ENCODE measurements at regions not wholly inside any gene's neighbourhood (a gene's known extent, or its start where the extent isn't known, plus 50 kb on each side); places are given as distances from the start of the nearest gene placed in this dataset.
"Not testable (repeated sequence)": the region's sequence is repeated elsewhere in the genome, so short reads cannot be mapped to it uniquely, and the experiment has no call there.

DNA sequence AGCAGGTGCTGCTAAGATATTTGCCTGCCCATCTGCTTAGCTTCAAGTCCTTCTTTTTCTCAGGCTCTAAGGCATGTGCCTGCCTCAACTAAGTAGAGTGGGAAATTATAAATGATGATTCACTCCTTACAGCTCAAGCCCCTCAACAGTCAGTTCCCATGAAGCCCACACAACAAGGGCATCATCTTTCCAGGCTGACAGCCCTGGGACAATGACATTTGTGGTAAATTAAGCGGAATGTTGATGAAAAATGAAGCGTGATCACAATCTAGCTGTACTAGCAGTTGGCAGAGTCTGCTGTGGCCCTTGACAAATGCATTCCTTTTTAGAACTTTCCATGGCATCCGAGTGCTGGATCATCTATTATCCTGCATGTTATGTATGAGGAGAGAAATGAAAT is 548.6 kb downstream of the KIF4B start:
- no peak for DNase-seq (ENCODE audit: low read depth, low spot score)
- no peak overlapping the region for H3K4me3 ChIP-seq (ENCODE audit: low read depth, low read length)
- in situ Hi-C loops (cut with HindIII; ENCODE audit: low sequenced_read_pairs) = no loop called here
- TF ChIP-seq, protein P1, sequence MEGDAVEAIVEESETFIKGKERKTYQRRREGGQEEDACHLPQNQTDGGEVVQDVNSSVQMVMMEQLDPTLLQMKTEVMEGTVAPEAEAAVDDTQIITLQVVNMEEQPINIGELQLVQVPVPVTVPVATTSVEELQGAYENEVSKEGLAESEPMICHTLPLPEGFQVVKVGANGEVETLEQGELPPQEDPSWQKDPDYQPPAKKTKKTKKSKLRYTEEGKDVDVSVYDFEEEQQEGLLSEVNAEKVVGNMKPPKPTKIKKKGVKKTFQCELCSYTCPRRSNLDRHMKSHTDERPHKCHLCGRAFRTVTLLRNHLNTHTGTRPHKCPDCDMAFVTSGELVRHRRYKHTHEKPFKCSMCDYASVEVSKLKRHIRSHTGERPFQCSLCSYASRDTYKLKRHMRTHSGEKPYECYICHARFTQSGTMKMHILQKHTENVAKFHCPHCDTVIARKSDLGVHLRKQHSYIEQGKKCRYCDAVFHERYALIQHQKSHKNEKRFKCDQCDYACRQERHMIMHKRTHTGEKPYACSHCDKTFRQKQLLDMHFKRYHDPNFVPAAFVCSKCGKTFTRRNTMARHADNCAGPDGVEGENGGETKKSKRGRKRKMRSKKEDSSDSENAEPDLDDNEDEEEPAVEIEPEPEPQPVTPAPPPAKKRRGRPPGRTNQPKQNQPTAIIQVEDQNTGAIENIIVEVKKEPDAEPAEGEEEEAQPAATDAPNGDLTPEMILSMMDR (IDR thresholded peaks at IDR 0.05; ENCODE audit: low read depth, low read length) = no peak

DNA sequence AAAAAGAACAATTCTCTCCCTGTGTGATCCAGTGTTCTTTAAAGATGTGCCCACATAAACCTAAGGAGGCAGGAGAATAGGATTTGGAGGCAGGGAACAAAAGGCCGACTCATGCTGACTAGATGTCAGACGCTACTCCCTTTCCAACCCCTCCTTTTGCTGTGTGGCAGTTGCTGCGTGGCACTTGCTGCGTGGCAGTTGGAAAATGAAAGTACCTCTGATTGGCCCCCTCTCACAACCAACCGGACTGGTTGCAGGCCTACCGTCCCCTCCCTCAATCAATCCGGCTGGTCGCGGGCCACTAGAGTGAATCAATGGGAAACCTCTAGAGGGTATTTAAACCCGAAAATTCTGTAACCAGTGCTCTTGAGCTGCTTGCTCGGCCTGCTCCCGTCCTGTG is 551.0 kb downstream of the KIF4B start:
- DNase-seq (ENCODE audit: low read depth, low spot score) = no peak
- in situ Hi-C loops (cut with HindIII; ENCODE audit: low sequenced_read_pairs) = no loop called here
- TF ChIP-seq, protein P1 (IDR thresholded peaks at IDR 0.05; ENCODE audit: low read depth, low read length) = no peak
- no peak overlapping the region for H3K4me3 ChIP-seq (ENCODE audit: low read depth, low read length)

DNA sequence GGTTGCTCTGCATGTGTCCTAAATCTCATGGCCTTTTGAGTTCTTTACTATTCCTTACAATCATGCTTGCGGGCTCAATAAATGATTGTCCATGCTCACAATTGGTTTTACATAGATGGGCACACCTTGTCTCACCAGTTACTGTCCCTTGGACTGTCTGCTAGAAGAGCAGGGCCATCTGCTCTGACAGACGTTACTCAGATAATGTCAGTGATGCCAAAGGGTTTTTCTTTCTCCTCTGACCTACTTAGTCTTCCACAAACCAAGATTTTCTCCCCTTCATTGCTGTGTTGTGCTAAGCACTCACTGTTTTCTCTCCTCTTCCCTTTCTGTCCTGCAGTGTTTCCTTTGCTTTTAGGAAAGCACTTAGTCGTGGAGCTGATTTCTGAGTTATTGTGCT is 562.3 kb downstream of the KIF4B start:
- TF ChIP-seq, protein P1 (IDR thresholded peaks at IDR 0.05; ENCODE audit: low read depth, low read length) = no peak

DNA sequence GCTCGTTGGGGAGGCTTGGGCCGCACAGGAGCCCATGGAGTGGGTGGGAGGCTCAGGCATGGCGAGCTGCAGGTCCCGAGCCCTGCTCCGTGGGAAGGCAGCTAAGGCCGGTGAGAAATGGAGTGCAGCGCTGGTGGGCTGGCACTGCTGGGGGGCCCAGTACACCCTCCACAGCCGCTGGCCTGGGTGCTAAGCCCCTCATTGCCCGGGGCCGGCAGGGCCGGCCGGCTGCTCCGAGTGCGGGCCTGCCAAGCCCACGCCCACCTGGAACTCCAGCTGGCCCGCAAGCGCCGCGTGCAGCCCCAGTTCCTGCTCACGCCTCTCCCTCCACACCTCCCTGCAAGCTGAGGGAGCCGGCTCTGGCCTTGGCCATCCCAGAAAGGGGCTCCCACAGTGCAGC is 573.3 kb downstream of the KIF4B start:
- H3K4me3 ChIP-seq (ENCODE audit: low read depth, low read length); DNase-seq (ENCODE audit: low read depth, low spot score); in situ Hi-C loops (cut with HindIII; ENCODE audit: low sequenced_read_pairs): not testable (repeated sequence)

More for the DNA sequence above, 562.3 kb downstream of the KIF4B start:
- H3K4me3 ChIP-seq (ENCODE audit: low read depth, low read length) = no peak overlapping the region
- no peak for DNase-seq (ENCODE audit: low read depth, low spot score)
- in situ Hi-C loops (cut with HindIII; ENCODE audit: low sequenced_read_pairs) = no loop called here

DNA sequence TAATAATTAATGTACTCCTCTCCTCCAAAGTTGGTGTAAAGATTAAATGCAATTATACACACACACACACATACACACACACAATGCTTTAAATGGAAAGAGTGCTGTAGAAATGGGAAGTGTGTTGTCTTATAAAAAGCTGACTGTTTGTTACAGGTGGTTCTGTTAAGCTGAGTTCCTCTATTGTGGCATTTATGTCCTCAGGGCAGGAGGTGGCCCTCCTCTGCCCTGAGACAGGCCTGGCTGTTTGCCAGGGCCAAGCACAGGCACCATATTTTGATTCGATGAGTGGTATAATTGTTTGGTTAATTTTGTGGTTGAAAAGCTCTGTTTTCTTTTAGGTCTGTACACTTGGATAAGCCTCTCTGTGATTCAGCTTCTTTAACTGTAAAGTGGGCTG is 573.9 kb downstream of the KIF4B start:
- DNase-seq (ENCODE audit: low read depth, low spot score) = no peak

DNA sequence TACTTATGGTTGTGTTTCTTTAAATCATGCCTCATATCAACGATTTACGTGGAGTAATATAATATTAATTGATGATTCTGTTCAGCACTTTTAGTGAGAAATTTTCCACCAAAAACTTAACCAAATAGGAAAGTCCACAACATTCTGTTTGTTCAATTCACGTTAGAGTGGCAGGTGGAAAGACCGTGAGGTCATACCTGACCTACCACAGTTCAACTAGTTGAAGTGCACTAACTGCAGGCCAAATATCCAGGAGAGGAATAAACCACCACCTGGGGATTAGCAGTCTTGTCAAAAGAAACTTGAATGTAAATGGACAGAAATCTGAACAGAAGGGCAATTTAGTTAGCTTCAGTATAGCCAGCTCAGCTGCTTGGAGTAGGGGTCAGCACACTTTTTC is 577.7 kb downstream of the KIF4B start:
- H3K4me3 ChIP-seq (ENCODE audit: low read depth, low read length) = no peak overlapping the region
- no peak for DNase-seq (ENCODE audit: low read depth, low spot score)
- in situ Hi-C loops (cut with HindIII; ENCODE audit: low sequenced_read_pairs) = no loop called here
- TF ChIP-seq, protein P1 (IDR thresholded peaks at IDR 0.05; ENCODE audit: low read depth, low read length) = no peak

More for the DNA sequence above, 573.9 kb downstream of the KIF4B start:
- TF ChIP-seq, protein P1 (IDR thresholded peaks at IDR 0.05; ENCODE audit: low read depth, low read length) = no peak
- in situ Hi-C loops (cut with HindIII; ENCODE audit: low sequenced_read_pairs) = no loop called here
- no peak overlapping the region for H3K4me3 ChIP-seq (ENCODE audit: low read depth, low read length)

DNA sequence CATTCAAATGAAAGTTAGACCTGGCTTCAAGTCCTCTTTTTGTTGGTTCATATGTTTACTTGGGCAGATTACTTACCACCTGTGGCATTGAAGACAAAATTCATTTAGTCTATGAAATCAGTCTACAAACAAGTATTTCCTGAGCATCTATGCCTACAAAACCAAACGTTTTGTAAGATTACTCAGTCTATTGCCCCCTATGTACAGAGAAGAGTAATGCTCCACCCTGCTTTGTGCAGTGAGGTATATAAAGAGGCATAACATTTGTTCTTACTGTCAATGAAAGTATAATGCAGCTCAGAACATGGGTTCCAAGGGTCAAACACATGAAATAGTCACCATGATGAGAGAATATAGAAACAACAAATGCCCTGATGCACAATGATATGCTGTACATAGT is 580.7 kb downstream of the KIF4B start:
- in situ Hi-C loops (cut with HindIII; ENCODE audit: low sequenced_read_pairs) = no loop called here
- TF ChIP-seq, protein P1 (IDR thresholded peaks at IDR 0.05; ENCODE audit: low read depth, low read length) = no peak
- DNase-seq (ENCODE audit: low read depth, low spot score) = no peak
- H3K4me3 ChIP-seq (ENCODE audit: low read depth, low read length) = no peak overlapping the region
